OCI-LY1 (cell line): ENCODE measurements at regions not wholly inside any gene's neighbourhood (a gene's known extent, or its start where the extent isn't known, plus 50 kb on each side); places are given as distances from the start of the nearest gene placed in this dataset.

ENCODE experiments used
- H2AFZ ChIP-seq: fragments of 200-600 bp; sonication (generic), shearing (Covaris generic); 2 replicates; pipeline ENCODE4 v1.6.0; 2014; ENCODE audit warnings: antibody characterized with exemption, mild to moderate bottlenecking, low read length
- H3F3A ChIP-seq: fragments of 200-600 bp; sonication (generic), shearing (Covaris generic); 2 replicates; pipeline ENCODE4 v1.6.0; 2014; ENCODE audit warnings: mild to moderate bottlenecking, antibody characterized with exemption, low read length, moderate library complexity; ENCODE audit not compliant: insufficient read depth
- H3K27ac ChIP-seq: fragments of 200-600 bp; sonication (generic); 2 replicates; pipeline ENCODE4 v1.5.1; 2014; ENCODE audit warnings: low read length, mixed run types, mild to moderate bottlenecking, low read depth; ENCODE audit not compliant: poor library complexity, severe bottlenecking
- H3K27me3 ChIP-seq: fragments of 200-600 bp; sonication (generic); 2 replicates; pipeline ENCODE4 v1.6.0; 2014; ENCODE audit warnings: antibody characterized with exemption, mild to moderate bottlenecking, low read length, moderate library complexity; ENCODE audit not compliant: insufficient read depth
- H3K36me3 ChIP-seq: fragments of 200-600 bp; sonication (generic); 2 replicates; pipeline ENCODE4 v1.6.1; 2014; ENCODE audit warnings: mild to moderate bottlenecking, antibody characterized with exemption, low read length, moderate library complexity, mixed read lengths; ENCODE audit not compliant: insufficient read depth
- H3K4me1 ChIP-seq: fragments of 200-600 bp; sonication (generic); 2 replicates; pipeline ENCODE4 v1.5.1; 2014; ENCODE audit warnings: mild to moderate bottlenecking, low read length, moderate library complexity; ENCODE audit not compliant: insufficient read depth, severe bottlenecking
- H3K4me2 ChIP-seq: fragments of 200-600 bp; sonication (generic), shearing (Covaris generic); 2 replicates; pipeline ENCODE4 v1.6.1; 2014; ENCODE audit warnings: low read length
- H3K4me3 ChIP-seq: fragments of 200-600 bp; sonication (generic); 2 replicates; pipeline ENCODE4 v1.5.1; 2014; ENCODE audit warnings: low read length, low read depth, mild to moderate bottlenecking, mixed read lengths; ENCODE audit not compliant: poor library complexity, severe bottlenecking
- H3K79me2 ChIP-seq: fragments of 200-600 bp; shearing (Covaris generic); 2 replicates; pipeline ENCODE4 v1.6.1; 2016; ENCODE audit warnings: mixed run types, low read length, mixed read lengths; ENCODE audit not compliant: insufficient read depth
- H3K9ac ChIP-seq: fragments of 200-600 bp; sonication (generic), shearing (Covaris generic); 2 replicates; pipeline ENCODE4 v1.6.1; 2014; ENCODE audit warnings: mild to moderate bottlenecking, low read length, mixed read lengths
- H3K9me2 ChIP-seq: fragments of 200-600 bp; sonication (generic), shearing (Covaris generic); 2 replicates; pipeline ENCODE4 v1.6.1; 2014; ENCODE audit warnings: low read depth, mild to moderate bottlenecking, low read length, mixed read lengths
- H3K9me3 ChIP-seq: fragments of 200-600 bp; shearing (Covaris generic); 2 replicates; pipeline ENCODE4 v1.6.1; 2014; ENCODE audit warnings: low read length, mixed read lengths
- H4K20me1 ChIP-seq: fragments of 200-600 bp; sonication (generic), shearing (Covaris generic); 2 replicates; pipeline ENCODE4 v1.6.0; 2016; ENCODE audit warnings: mild to moderate bottlenecking, low read length; ENCODE audit not compliant: insufficient read depth
- CTCF ChIP-seq: fragments of 200-600 bp; sonication (generic), shearing (Covaris generic); IDR thresholded peaks from 2 replicates; pipeline ENCODE4 v1.5.1; 2017; ENCODE audit warnings: mild to moderate bottlenecking, antibody characterized with exemption, low read length, moderate library complexity, mixed read lengths
- EZH2 ChIP-seq: fragments of 200-600 bp; sonication (generic), shearing (Covaris generic); IDR thresholded peaks from 2 replicates; pipeline ENCODE4 v1.8.0; 2017; ENCODE audit warnings: borderline replicate concordance, mixed run types, mild to moderate bottlenecking, antibody characterized with exemption, low read length, moderate library complexity, mixed read lengths

- H3K9me3 ChIP-seq, result no peaks in the 10 kb centered on the region
- no peak overlapping the region for H3K4me2 ChIP-seq
- no peak overlapping the region for H2AFZ ChIP-seq
- H3K4me1 ChIP-seq, result no peaks in the 10 kb centered on the region
- no peaks in the 10 kb centered on the region for H3K79me2 ChIP-seq
- no peak overlapping the region for H3K27ac ChIP-seq
- TF ChIP-seq EZH2 (no peak), CTCF (no peak)
- H3K4me3 ChIP-seq, result no peak overlapping the region
- no peaks in the 10 kb centered on the region for H3K36me3 ChIP-seq
- H4K20me1 ChIP-seq, result no peaks in the 10 kb centered on the region
- H3K9me2 ChIP-seq, result no peaks in the 10 kb centered on the region
- no peaks in the 10 kb centered on the region for H3F3A ChIP-seq
- H3K9ac ChIP-seq, result no peak overlapping the region
- H3K27me3 ChIP-seq, result no peaks in the 10 kb centered on the region
Observed at GRCh38 chr5:116750631-116751580, 176.3 kb upstream of the SEMA6A start.

- no peak overlapping the region for H3K4me3 ChIP-seq
- no peak overlapping the region for H3K4me2 ChIP-seq
- H3F3A ChIP-seq, result no peaks in the 10 kb centered on the region
- no peaks in the 10 kb centered on the region for H3K9me2 ChIP-seq
- H4K20me1 ChIP-seq, result no peaks in the 10 kb centered on the region
- H3K9ac ChIP-seq, result no peak overlapping the region
- no peaks in the 10 kb centered on the region for H3K9me3 ChIP-seq
- H3K36me3 ChIP-seq, result no peaks in the 10 kb centered on the region
- no peaks in the 10 kb centered on the region for H3K79me2 ChIP-seq
- H3K27me3 ChIP-seq, result no peaks in the 10 kb centered on the region
- H3K4me1 ChIP-seq, result no peaks in the 10 kb centered on the region
- TF ChIP-seq CTCF (no peak), EZH2 (no peak)
- no peak overlapping the region for H3K27ac ChIP-seq
- no peak overlapping the region for H2AFZ ChIP-seq
Observed at GRCh38 chr5:116747881-116748280, 173.3 kb upstream of the SEMA6A start.

GRCh38 chr5:116746668-116747067 lies 172.0 kb upstream of the SEMA6A start:
- Histone ChIP-seq H4K20me1 (no peaks in the 10 kb centered on the region), H3K4me1 (no peaks in the 10 kb centered on the region), H3K9ac (no peak overlapping the region), H3K9me3 (no peaks in the 10 kb centered on the region), H3K4me3 (no peak overlapping the region), H3K4me2 (no peak overlapping the region), H3K27me3 (no peaks in the 10 kb centered on the region), H3K79me2 (no peaks in the 10 kb centered on the region), H3K9me2 (no peaks in the 10 kb centered on the region), H3K36me3 (no peaks in the 10 kb centered on the region), H3F3A (no peaks in the 10 kb centered on the region), H3K27ac (no peak overlapping the region), H2AFZ (no peak overlapping the region)
- TF ChIP-seq EZH2 (no peak), CTCF (no peak)
